Prostate gland (tissue), 2 donors: ENCODE measurements at regions not wholly inside any gene's neighbourhood (a gene's known extent, or its start where the extent isn't known, plus 50 kb on each side); places are given as distances from the start of the nearest gene placed in this dataset.

Experiments
- CTCF ChIP-seq, 4 experiments: fragments of 200-600 bp in 2 of 4; fragments of 450-650 bp in 2 of 4; sonication (generic) in 2 of 4; IDR thresholded peaks; 1 replicate in 3 of 4; 2 replicates in 1 of 4; pipeline ENCODE4 v1.5.1; 2016 to 2019; ENCODE audit warnings: antibody characterized with exemption in 4 of 4, mild to moderate bottlenecking in 2 of 4, moderate library complexity in 2 of 4
- POLR2A ChIP-seq: fragments of 450-650 bp; IDR thresholded peaks from one replicate; pipeline ENCODE4 v1.6.1; 2016; ENCODE audit warnings: antibody characterized with exemption, mild to moderate bottlenecking

- TF ChIP-seq POLR2A (no peak), CTCF (IDR thresholded peaks at IDR 0.05) (no peak)
These were observed 616.0 kb upstream of the BTBD3 start for GRCh38 chr20:11301699-11302098.
